Keratinocyte (primary cell): ENCODE measurements at regions not wholly inside any gene's neighbourhood (a gene's known extent, or its start where the extent isn't known, plus 50 kb on each side); places are given as distances from the start of the nearest gene placed in this dataset.
"Not testable (repeated sequence)": the region's sequence is repeated elsewhere in the genome, so short reads cannot be mapped to it uniquely, and the experiment has no call there.

Source experiments
- CTCF ChIP-seq, 3 experiments: IDR thresholded peaks in 1 of 3; conservative IDR thresholded peaks in 1 of 3; optimal IDR thresholded peaks in 1 of 3; 2 replicates in 2 of 3; 3 replicates in 1 of 3; pipeline versions ENCODE3 to v1.5.1; 2011; ENCODE audit warnings: low read length in 3 of 3, mild to moderate bottlenecking in 3 of 3, moderate library complexity in 2 of 3, control low read depth in 1 of 3, inconsistent platforms in 1 of 3; ENCODE audit not compliant: insufficient read depth in 2 of 3; ENCODE audit errors: extremely low read depth in 1 of 3
- EZH2 ChIP-seq: IDR thresholded peaks from one replicate; pipeline ENCODE4 v1.6.1; 2012; ENCODE audit warnings: inconsistent platforms, mild to moderate bottlenecking, low read length, moderate library complexity

- TF ChIP-seq CTCF (optimal IDR thresholded peaks at IDR 0.05 in 1 of 3, IDR thresholded peaks at IDR 0.05 in 1 of 3, conservative IDR thresholded peaks at IDR 0.05 in 1 of 3; ENCODE audit: extremely low read depth in 1 of 3, insufficient read depth in 2 of 3, low read length in 3 of 3); EZH2: not testable (repeated sequence)
Measured at GRCh38 chr16:29181254-29181780, 196.5 kb downstream of the LAT start.
